Kidney epithelial cell (primary cell): ENCODE measurements at regions not wholly inside any gene's neighbourhood (a gene's known extent, or its start where the extent isn't known, plus 50 kb on each side); places are given as distances from the start of the nearest gene placed in this dataset.

Experiments used
- DNase-seq: peaks from one replicate; pipeline ENCODE4 v3.0.0-alpha.2; 2010; ENCODE audit warnings: low read depth
- H3K27me3 ChIP-seq: 2 replicates; pipeline ENCODE4 v1.6.0; 2011; ENCODE audit warnings: low read length; ENCODE audit not compliant: control insufficient read depth, insufficient read depth
- H3K36me3 ChIP-seq: 2 replicates; pipeline ENCODE4 v1.5.1; 2011; ENCODE audit warnings: low read length; ENCODE audit not compliant: control insufficient read depth, insufficient read depth
- H3K4me3 ChIP-seq: 2 replicates; pipeline ENCODE4 v1.5.1; 2011; ENCODE audit warnings: low read depth, mild to moderate bottlenecking, control low read depth, low read length
- CTCF ChIP-seq: IDR thresholded peaks from 2 replicates; pipeline ENCODE4 v1.5.1; 2011; ENCODE audit warnings: mild to moderate bottlenecking, moderate library complexity, low read length, control low read depth, inconsistent platforms; ENCODE audit not compliant: insufficient read depth, poor library complexity, severe bottlenecking

DNA sequence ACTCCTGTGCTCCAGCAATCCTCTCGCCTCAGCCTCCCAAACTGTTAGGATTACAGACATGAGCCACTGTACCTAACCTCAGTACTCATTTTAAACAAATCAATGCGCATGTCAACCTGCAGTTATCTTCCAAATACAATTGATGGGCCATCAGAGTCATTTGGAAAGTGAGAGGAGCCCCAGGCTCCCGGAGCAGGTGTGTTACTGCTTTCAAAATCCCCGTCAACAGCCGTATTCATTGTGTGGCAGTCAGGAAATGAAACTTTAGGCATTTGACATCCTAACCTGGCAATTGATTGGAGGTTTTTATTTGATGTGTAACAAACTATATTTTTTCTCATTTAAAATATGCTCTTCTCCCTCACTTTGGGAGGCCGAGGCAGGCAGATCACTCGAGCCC lies 623.6 kb upstream of the TENM3 start:
- no peak for TF ChIP-seq CTCF
- H3K4me3 ChIP-seq, result no peak overlapping the region
- DNase-seq, result no peak

DNA sequence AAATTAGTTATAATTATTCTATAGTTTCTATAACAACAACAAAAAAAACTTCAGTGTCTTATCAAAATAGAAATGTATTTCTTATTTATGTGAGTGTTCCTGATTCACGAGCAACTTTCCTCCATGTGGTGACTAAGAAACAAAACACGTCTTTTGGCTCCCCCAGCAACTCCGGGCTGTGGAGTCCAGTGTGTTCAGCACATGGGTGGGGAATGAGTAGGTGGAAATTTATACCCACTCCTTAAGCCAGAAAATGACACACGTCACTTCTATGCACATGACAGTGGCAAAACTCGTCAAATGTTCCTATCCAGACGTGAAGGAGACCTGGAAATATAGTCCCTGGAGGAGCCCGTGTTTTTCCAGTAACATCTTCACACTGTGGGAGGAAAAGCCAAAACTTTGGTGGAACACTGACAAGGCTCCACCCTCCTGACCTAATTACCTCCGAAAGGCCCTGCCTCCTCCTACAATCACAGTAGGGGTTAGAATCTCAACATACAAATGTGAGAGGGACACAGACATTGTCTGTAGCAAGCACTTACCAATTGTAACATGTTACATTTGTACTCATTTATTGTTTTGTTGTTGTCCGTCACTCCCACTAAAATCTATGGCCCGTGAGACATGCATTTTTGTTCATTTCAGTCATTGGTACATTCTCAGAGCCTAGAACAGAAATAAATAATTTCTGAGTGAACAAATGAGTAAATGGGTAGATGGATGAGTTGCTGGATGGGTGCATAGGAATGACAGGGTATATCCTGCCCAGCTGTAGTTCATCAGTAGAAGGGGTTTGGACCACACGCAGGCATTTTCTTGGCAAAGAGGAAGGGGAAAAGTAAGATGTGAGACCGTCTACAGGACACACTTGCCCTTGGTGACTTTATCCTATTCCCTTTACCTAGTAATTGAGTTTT lies 605.8 kb upstream of the TENM3 start:
- TF ChIP-seq CTCF, result no peak
- Histone ChIP-seq H3K4me3 (no peak overlapping the region), H3K27me3 (no peaks in the 10 kb centered on the region), H3K36me3 (no peaks in the 10 kb centered on the region)
- no peak for DNase-seq

More for the DNA sequence above, 623.6 kb upstream of the TENM3 start:
- no peaks in the 10 kb centered on the region for H3K27me3 ChIP-seq
- H3K36me3 ChIP-seq, result no peaks in the 10 kb centered on the region

- DNase-seq, result no peak
- TF ChIP-seq CTCF, result no peak
- Histone ChIP-seq H3K36me3 (no peaks in the 10 kb centered on the region), H3K4me3 (no peak overlapping the region), H3K27me3 (no peaks in the 10 kb centered on the region)
Measured at GRCh38 chr4:181643466-181643865, 599.7 kb upstream of the TENM3 start.

- no peak for DNase-seq
- Histone ChIP-seq H3K4me3 (no peak overlapping the region), H3K36me3 (no peaks in the 10 kb centered on the region), H3K27me3 (no peaks in the 10 kb centered on the region)
- TF ChIP-seq CTCF, result no peak
Measured at GRCh38 chr4:181645489-181645888, 597.7 kb upstream of the TENM3 start.

- DNase-seq, result no peak
- H3K27me3 ChIP-seq, result no peaks in the 10 kb centered on the region
- no peak overlapping the region for H3K4me3 ChIP-seq
- no peak for TF ChIP-seq CTCF
- no peaks in the 10 kb centered on the region for H3K36me3 ChIP-seq
Measured at GRCh38 chr4:181646864-181647263, 596.3 kb upstream of the TENM3 start.
